GM12878 (cell line): ENCODE measurements at regions not wholly inside any gene's neighbourhood (a gene's known extent, or its start where the extent isn't known, plus 50 kb on each side); places are given as distances from the start of the nearest gene placed in this dataset.

ENCODE experiments used
- CBFB ChIP-seq: IDR thresholded peaks from 2 replicates; pipeline ENCODE4 v1.6.1; 2016; ENCODE audit warnings: antibody characterized with exemption, low read depth
- CHD1 ChIP-seq: IDR thresholded peaks from 2 replicates; pipeline ENCODE4 v1.6.1; 2012; ENCODE audit warnings: low read depth, low read length, improper control_type of control experiment
- IKZF2 ChIP-seq, 2 experiments: fragments of 450-650 bp; IDR thresholded peaks; 2 replicates each; pipeline ENCODE4 v1.6.1; 2017; ENCODE audit warnings: mild to moderate bottlenecking in 2 of 2, moderate library complexity in 2 of 2
- SMC3 ChIP-seq: IDR thresholded peaks from 2 replicates; pipeline ENCODE4 v1.6.1; 2011; ENCODE audit warnings: low read length, improper control_type of control experiment, borderline replicate concordance
- TCF3 ChIP-seq: IDR thresholded peaks from 2 replicates; pipeline ENCODE4 v1.6.1; 2012; ENCODE audit warnings: low read depth, mild to moderate bottlenecking, low read length, borderline replicate concordance; ENCODE audit not compliant: insufficient read depth
- TF ChIP-seq, protein P1 (sequence below): fragments of 450-650 bp; IDR thresholded peaks from 2 replicates; pipeline ENCODE4 v1.6.1; 2014; ENCODE audit warnings: mild to moderate bottlenecking
- TF ChIP-seq, protein P2 (sequence below): IDR thresholded peaks from 2 replicates; pipeline ENCODE4 v1.6.1; 2012; ENCODE audit warnings: improper control_type of control experiment, low read depth, low read length; ENCODE audit not compliant: insufficient replicate concordance
- TF ChIP-seq, protein P3 (sequence below): fragments of 450-650 bp; IDR thresholded peaks from 2 replicates; pipeline ENCODE4 v1.6.1; 2016; ENCODE audit warnings: mild to moderate bottlenecking

DNA sequence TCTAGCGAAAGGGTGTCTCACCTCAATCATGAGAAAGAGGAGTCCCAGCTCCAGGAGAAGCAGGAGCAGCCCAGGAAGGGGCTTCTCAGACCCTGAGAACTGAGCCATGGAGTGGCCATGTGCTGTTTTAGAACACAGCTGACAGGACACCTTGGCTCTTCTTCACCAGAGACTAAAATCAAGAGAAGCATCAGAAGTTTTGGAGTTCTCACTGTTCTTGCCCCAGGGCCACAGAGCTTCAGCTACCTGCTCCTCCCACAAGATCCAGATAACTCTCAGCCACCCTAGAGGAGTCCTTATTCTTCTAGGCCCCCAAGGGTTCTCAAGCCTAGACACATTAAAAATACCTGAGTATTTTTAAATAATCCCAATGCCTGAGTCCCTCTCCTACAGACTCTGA is 99.6 kb upstream of the ATP8B1 start (continued):
- TF ChIP-seq, protein P1, sequence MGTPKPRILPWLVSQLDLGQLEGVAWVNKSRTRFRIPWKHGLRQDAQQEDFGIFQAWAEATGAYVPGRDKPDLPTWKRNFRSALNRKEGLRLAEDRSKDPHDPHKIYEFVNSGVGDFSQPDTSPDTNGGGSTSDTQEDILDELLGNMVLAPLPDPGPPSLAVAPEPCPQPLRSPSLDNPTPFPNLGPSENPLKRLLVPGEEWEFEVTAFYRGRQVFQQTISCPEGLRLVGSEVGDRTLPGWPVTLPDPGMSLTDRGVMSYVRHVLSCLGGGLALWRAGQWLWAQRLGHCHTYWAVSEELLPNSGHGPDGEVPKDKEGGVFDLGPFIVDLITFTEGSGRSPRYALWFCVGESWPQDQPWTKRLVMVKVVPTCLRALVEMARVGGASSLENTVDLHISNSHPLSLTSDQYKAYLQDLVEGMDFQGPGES: no peak
- TF ChIP-seq TCF3: no peak
- no peak for TF ChIP-seq CBFB
- TF ChIP-seq CHD1: no peak
- TF ChIP-seq, protein P2, sequence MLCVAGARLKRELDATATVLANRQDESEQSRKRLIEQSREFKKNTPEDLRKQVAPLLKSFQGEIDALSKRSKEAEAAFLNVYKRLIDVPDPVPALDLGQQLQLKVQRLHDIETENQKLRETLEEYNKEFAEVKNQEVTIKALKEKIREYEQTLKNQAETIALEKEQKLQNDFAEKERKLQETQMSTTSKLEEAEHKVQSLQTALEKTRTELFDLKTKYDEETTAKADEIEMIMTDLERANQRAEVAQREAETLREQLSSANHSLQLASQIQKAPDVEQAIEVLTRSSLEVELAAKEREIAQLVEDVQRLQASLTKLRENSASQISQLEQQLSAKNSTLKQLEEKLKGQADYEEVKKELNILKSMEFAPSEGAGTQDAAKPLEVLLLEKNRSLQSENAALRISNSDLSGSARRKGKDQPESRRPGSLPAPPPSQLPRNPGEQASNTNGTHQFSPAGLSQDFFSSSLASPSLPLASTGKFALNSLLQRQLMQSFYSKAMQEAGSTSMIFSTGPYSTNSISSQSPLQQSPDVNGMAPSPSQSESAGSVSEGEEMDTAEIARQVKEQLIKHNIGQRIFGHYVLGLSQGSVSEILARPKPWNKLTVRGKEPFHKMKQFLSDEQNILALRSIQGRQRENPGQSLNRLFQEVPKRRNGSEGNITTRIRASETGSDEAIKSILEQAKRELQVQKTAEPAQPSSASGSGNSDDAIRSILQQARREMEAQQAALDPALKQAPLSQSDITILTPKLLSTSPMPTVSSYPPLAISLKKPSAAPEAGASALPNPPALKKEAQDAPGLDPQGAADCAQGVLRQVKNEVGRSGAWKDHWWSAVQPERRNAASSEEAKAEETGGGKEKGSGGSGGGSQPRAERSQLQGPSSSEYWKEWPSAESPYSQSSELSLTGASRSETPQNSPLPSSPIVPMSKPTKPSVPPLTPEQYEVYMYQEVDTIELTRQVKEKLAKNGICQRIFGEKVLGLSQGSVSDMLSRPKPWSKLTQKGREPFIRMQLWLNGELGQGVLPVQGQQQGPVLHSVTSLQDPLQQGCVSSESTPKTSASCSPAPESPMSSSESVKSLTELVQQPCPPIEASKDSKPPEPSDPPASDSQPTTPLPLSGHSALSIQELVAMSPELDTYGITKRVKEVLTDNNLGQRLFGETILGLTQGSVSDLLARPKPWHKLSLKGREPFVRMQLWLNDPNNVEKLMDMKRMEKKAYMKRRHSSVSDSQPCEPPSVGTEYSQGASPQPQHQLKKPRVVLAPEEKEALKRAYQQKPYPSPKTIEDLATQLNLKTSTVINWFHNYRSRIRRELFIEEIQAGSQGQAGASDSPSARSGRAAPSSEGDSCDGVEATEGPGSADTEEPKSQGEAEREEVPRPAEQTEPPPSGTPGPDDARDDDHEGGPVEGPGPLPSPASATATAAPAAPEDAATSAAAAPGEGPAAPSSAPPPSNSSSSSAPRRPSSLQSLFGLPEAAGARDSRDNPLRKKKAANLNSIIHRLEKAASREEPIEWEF: no peak
- no peak for TF ChIP-seq IKZF2 (IDR thresholded peaks at IDR 0.05)
- no peak for TF ChIP-seq SMC3
- TF ChIP-seq, protein P3, sequence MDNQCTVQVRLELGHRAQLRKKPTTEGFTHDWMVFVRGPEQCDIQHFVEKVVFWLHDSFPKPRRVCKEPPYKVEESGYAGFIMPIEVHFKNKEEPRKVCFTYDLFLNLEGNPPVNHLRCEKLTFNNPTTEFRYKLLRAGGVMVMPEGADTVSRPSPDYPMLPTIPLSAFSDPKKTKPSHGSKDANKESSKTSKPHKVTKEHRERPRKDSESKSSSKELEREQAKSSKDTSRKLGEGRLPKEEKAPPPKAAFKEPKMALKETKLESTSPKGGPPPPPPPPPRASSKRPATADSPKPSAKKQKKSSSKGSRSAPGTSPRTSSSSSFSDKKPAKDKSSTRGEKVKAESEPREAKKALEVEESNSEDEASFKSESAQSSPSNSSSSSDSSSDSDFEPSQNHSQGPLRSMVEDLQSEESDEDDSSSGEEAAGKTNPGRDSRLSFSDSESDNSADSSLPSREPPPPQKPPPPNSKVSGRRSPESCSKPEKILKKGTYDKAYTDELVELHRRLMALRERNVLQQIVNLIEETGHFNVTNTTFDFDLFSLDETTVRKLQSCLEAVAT: no peak
- TF ChIP-seq, all 136 proteins: peak for 0
